Neuronal stem cell (in vitro differentiated cells): ENCODE measurements at regions not wholly inside any gene's neighbourhood (a gene's known extent, or its start where the extent isn't known, plus 50 kb on each side); places are given as distances from the start of the nearest gene placed in this dataset.

ENCODE experiments used
- DNase-seq: peaks from one replicate; pipeline ENCODE4 v3.0.0-alpha.2; 2013; ENCODE audit warnings: low spot score
- H2AFZ ChIP-seq: one replicate; pipeline ENCODE4 v1.6.1; 2013; ENCODE audit warnings: mild to moderate bottlenecking, low read length, inconsistent platforms
- H2AK5ac ChIP-seq: 2 replicates; pipeline ENCODE4 v1.6.1; 2013; ENCODE audit warnings: low read depth, mild to moderate bottlenecking, inconsistent platforms, low read length, moderate library complexity, mixed read lengths
- H2BK120ac ChIP-seq: 2 replicates; pipeline ENCODE4 v1.6.1; 2013; ENCODE audit warnings: low read depth, mild to moderate bottlenecking, inconsistent platforms, low read length, moderate library complexity, mixed read lengths
- H2BK12ac ChIP-seq: one replicate; pipeline ENCODE4 v1.6.1; 2013; ENCODE audit warnings: low read length, inconsistent platforms
- H2BK15ac ChIP-seq: 2 replicates; pipeline ENCODE4 v1.6.1; 2013; ENCODE audit warnings: mild to moderate bottlenecking, low read length, inconsistent platforms, mixed read lengths
- H2BK5ac ChIP-seq: one replicate; pipeline ENCODE4 v1.6.1; 2013; ENCODE audit warnings: inconsistent platforms, mild to moderate bottlenecking, low read length, moderate library complexity
- H3K14ac ChIP-seq: one replicate; pipeline ENCODE4 v1.6.1; 2013; ENCODE audit warnings: low read length, inconsistent platforms
- H3K18ac ChIP-seq: 2 replicates; pipeline ENCODE4 v1.6.1; 2013; ENCODE audit warnings: low read length, inconsistent platforms
- H3K23ac ChIP-seq: 2 replicates; pipeline ENCODE4 v1.6.1; 2013; ENCODE audit warnings: low read depth, mild to moderate bottlenecking, mixed read lengths, low read length, inconsistent platforms; ENCODE audit not compliant: poor library complexity
- H3K27ac ChIP-seq: replicated peaks from 3 replicates; pipeline ENCODE4 v1.5.1; 2013; ENCODE audit warnings: low read length, inconsistent platforms
- H3K27me3 ChIP-seq, 3 experiments: 2 replicates each; pipeline ENCODE4 v1.6.1; 2013; ENCODE audit warnings: low read length in 3 of 3, mild to moderate bottlenecking in 2 of 3, inconsistent platforms in 1 of 3, low read depth in 1 of 3, mixed read lengths in 1 of 3, moderate library complexity in 1 of 3; ENCODE audit not compliant: control insufficient read depth in 3 of 3, insufficient read depth in 3 of 3
- H3K36me3 ChIP-seq, 2 donors: replicated peaks in 1 of 2; 2 replicates each; pipeline ENCODE4 v1.6.1; 2013; ENCODE audit warnings: low read length in 2 of 2; ENCODE audit not compliant: control insufficient read depth in 2 of 2, insufficient read depth in 2 of 2
- H3K4ac ChIP-seq: 2 replicates; pipeline ENCODE4 v1.6.1; 2013; ENCODE audit warnings: inconsistent platforms, mild to moderate bottlenecking, low read length, moderate library complexity
- H3K4me1 ChIP-seq, 2 donors: 1 replicate in 1 of 2; 2 replicates in 1 of 2; pipeline ENCODE4 v1.6.1; 2013; ENCODE audit warnings: low read length in 2 of 2, low read depth in 1 of 2; ENCODE audit not compliant: control insufficient read depth in 2 of 2, insufficient read depth in 1 of 2
- H3K4me2 ChIP-seq: one replicate; pipeline ENCODE4 v1.6.1; 2013; ENCODE audit warnings: mild to moderate bottlenecking, low read length, inconsistent platforms; ENCODE audit not compliant: insufficient read depth, poor library complexity, severe bottlenecking
- H3K4me3 ChIP-seq, 2 donors: 2 replicates each; pipeline ENCODE4 v1.5.1; 2013; ENCODE audit warnings: low read length in 2 of 2, mild to moderate bottlenecking in 2 of 2, inconsistent platforms in 1 of 2, moderate library complexity in 1 of 2
- H3K79me1 ChIP-seq: one replicate; pipeline ENCODE4 v1.6.1; 2013; ENCODE audit warnings: low read depth, mild to moderate bottlenecking, inconsistent platforms, low read length, moderate library complexity
- H3K9ac ChIP-seq: one replicate; pipeline ENCODE4 v1.6.1; 2013; ENCODE audit warnings: mild to moderate bottlenecking, low read depth, low read length, inconsistent platforms; ENCODE audit not compliant: poor library complexity
- H3K9me3 ChIP-seq, 2 donors: replicated peaks in 1 of 2; 2 replicates each; pipeline versions ENCODE3 to v1.6.1; 2013; ENCODE audit warnings: low read length in 2 of 2, mild to moderate bottlenecking in 2 of 2, inconsistent platforms in 1 of 2, low read depth in 1 of 2, mixed read lengths in 1 of 2, moderate library complexity in 1 of 2; ENCODE audit not compliant: control insufficient read depth in 2 of 2, insufficient read depth in 1 of 2
- H4K8ac ChIP-seq: one replicate; pipeline ENCODE4 v1.6.1; 2013; ENCODE audit warnings: low read depth, mild to moderate bottlenecking, inconsistent platforms, low read length, moderate library complexity
- H4K91ac ChIP-seq: one replicate; pipeline ENCODE4 v1.6.1; 2013; ENCODE audit warnings: low read length, low read depth, mild to moderate bottlenecking, inconsistent platforms; ENCODE audit not compliant: poor library complexity
- WGBS, 2 donors: extraction: QIAGEN DNeasy Blood & Tissue Kit; methylation state at CpG; one replicate each; pipeline ENCODE4 v1.1.7; 2013; ENCODE audit warnings: missing lambda C conversion rate in 2 of 2, mixed read lengths in 1 of 2; ENCODE audit not compliant: insufficient read length in 2 of 2, insufficient replicate concordance in 1 of 2; ENCODE audit errors: extremely low coverage in 2 of 2; 5-methylcytosine and 5-hydroxymethylcytosine counted together

- Histone ChIP-seq H2BK120ac (no peak overlapping the region), H3K36me3 (no peaks in the 10 kb centered on the region), H2BK12ac (no peak overlapping the region), H3K4ac (no peak overlapping the region), H3K23ac (no peak overlapping the region), H3K27ac (no peak overlapping the region), H2BK15ac (no peak overlapping the region), H3K18ac (no peak overlapping the region), H4K91ac (no peak overlapping the region), H2AFZ (no peak overlapping the region), H3K9me3 (no peaks in the 10 kb centered on the region), H4K8ac (no peak overlapping the region), H2AK5ac (no peak overlapping the region), H3K79me1 (no peaks in the 10 kb centered on the region), H3K14ac (no peak overlapping the region), H3K27me3 (no peaks in the 10 kb centered on the region), H2BK5ac (no peak overlapping the region), H3K4me3 (no peak overlapping the region), H3K4me1 (peaks cover 0 to 15% of the 10 kb centered on the region in 2 donors), H3K4me2 (no peak overlapping the region), H3K9ac (no peak overlapping the region)
- no peak for DNase-seq
Observed at GRCh38 chr18:29250843-29251242, 1073.9 kb upstream of the CDH2 start.

GRCh38 chr18:29250259-29250658 lies 1073.3 kb upstream of the CDH2 start:
- no peak overlapping the region for H4K8ac ChIP-seq
- no peaks in the 10 kb centered on the region for H3K27me3 ChIP-seq
- no peak overlapping the region for H2BK15ac ChIP-seq
- peaks cover 0 to 15% of the 10 kb centered on the region in 2 donors for H3K4me1 ChIP-seq
- H4K91ac ChIP-seq, result no peak overlapping the region
- no peak overlapping the region for H2BK5ac ChIP-seq
- no peak overlapping the region for H3K14ac ChIP-seq
- H3K23ac ChIP-seq, result no peak overlapping the region
- DNase-seq, result no peak
- no peak overlapping the region for H2BK120ac ChIP-seq
- H3K9me3 ChIP-seq, result no peaks in the 10 kb centered on the region
- H2AFZ ChIP-seq, result no peak overlapping the region
- no peaks in the 10 kb centered on the region for H3K36me3 ChIP-seq
- no peak overlapping the region for H3K4me2 ChIP-seq
- no peak overlapping the region for H3K27ac ChIP-seq
- no peak overlapping the region for H3K4me3 ChIP-seq
- no peak overlapping the region for H3K9ac ChIP-seq
- H2AK5ac ChIP-seq, result no peak overlapping the region
- no peak overlapping the region for H3K18ac ChIP-seq
- no peak overlapping the region for H3K4ac ChIP-seq
- WGBS, 2 donors, result no CpG with 5 or more reads among the region's 4 CpGs
- H2BK12ac ChIP-seq, result no peak overlapping the region
- H3K79me1 ChIP-seq, result no peaks in the 10 kb centered on the region

- H3K9me3 ChIP-seq, result no peaks in the 10 kb centered on the region
- no peaks in the 10 kb centered on the region for H3K79me1 ChIP-seq
- H3K4ac ChIP-seq, result no peak overlapping the region
- no peak overlapping the region for H3K14ac ChIP-seq
- H3K18ac ChIP-seq, result no peak overlapping the region
- H3K27ac ChIP-seq, result no peak overlapping the region
- H2AK5ac ChIP-seq, result no peak overlapping the region
- no peak overlapping the region for H4K91ac ChIP-seq
- no peak overlapping the region for H2AFZ ChIP-seq
- no peak overlapping the region for H3K4me3 ChIP-seq
- no peak overlapping the region for H4K8ac ChIP-seq
- no peak overlapping the region for H3K9ac ChIP-seq
- no peak overlapping the region for H2BK12ac ChIP-seq
- no peaks in the 10 kb centered on the region for H3K36me3 ChIP-seq
- WGBS, 2 donors, result no CpG with 5 or more reads among the region's 2 CpGs
- peaks cover 0 to 15% of the 10 kb centered on the region in 2 donors for H3K4me1 ChIP-seq
- no peak for DNase-seq
- H2BK120ac ChIP-seq, result no peak overlapping the region
- H3K27me3 ChIP-seq, result no peaks in the 10 kb centered on the region
- no peak overlapping the region for H2BK5ac ChIP-seq
- no peak overlapping the region for H3K23ac ChIP-seq
- H2BK15ac ChIP-seq, result no peak overlapping the region
- H3K4me2 ChIP-seq, result no peak overlapping the region
Observed at GRCh38 chr18:29248805-29249204, 1071.9 kb upstream of the CDH2 start.

- no peak overlapping the region for H2BK120ac ChIP-seq
- no peak overlapping the region for H2AFZ ChIP-seq
- no peak overlapping the region for H3K4ac ChIP-seq
- no peak overlapping the region for H3K4me3 ChIP-seq
- no peaks in the 10 kb centered on the region for H3K27me3 ChIP-seq
- no peak overlapping the region for H3K18ac ChIP-seq
- no peak overlapping the region for H4K8ac ChIP-seq
- no peak overlapping the region for H3K4me2 ChIP-seq
- H3K27ac ChIP-seq, result no peak overlapping the region
- H2AK5ac ChIP-seq, result no peak overlapping the region
- H2BK15ac ChIP-seq, result no peak overlapping the region
- H3K4me1 ChIP-seq, result no peaks in the 10 kb centered on the region
- H3K23ac ChIP-seq, result no peak overlapping the region
- no peak overlapping the region for H3K14ac ChIP-seq
- H3K36me3 ChIP-seq, result no peaks in the 10 kb centered on the region
- H4K91ac ChIP-seq, result no peak overlapping the region
- no CpG with 5 or more reads among the region's 3 CpGs for WGBS, 2 donors
- H3K9ac ChIP-seq, result no peak overlapping the region
- no peaks in the 10 kb centered on the region for H3K79me1 ChIP-seq
- H2BK12ac ChIP-seq, result no peak overlapping the region
- H3K9me3 ChIP-seq, result no peaks in the 10 kb centered on the region
- DNase-seq, result no peak
- no peak overlapping the region for H2BK5ac ChIP-seq
Observed at GRCh38 chr18:29241199-29241598, 1064.3 kb upstream of the CDH2 start.
